HG02678 (cell line): ENCODE measurements at regions not wholly inside any gene's neighbourhood (a gene's known extent, or its start where the extent isn't known, plus 50 kb on each side); places are given as distances from the start of the nearest gene placed in this dataset.
"Not testable (repeated sequence)": the region's sequence is repeated elsewhere in the genome, so short reads cannot be mapped to it uniquely, and the experiment has no call there.

Experiments used
- ATAC-seq: cut with Tn5 transposase; IDR thresholded peaks from one replicate; pipeline ENCODE4 v1.9.1; 2021; ENCODE audit warnings: mild to moderate bottlenecking, moderate library complexity; ENCODE audit not compliant: unreplicated experiment

DNA sequence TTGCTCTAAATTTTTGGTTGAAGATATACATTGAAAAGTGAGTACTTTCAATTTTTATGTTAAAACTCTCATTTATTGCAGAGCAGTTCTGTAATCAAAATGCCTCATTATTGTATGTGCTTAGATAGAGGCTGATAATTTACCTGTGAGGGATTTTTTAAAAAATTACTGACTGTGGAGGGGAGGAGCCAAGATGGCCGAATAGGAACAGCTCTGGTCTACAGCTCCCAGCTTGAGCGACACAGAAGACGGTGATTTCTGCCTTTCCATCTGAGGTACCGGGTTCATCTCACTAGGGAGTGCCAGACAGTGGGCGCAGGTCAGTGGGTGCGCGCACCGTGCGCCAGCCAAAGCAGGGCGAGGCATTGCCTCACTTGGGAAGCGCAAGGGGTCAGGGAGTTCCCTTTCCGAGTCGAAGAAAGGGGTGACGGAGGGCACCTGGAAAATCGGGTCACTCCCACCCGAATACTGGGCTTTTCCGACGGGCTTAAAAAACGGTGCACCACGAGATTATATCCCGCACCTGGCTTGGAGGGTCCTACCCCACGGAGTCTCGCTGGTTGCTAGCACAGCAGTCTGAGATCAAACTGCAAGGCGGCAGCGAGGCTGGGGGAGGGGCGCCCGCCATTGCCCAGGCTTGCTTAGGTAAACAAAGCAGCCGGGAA is 89.4 kb downstream of the DDX11 start:
- not testable (repeated sequence) for ATAC-seq

DNA sequence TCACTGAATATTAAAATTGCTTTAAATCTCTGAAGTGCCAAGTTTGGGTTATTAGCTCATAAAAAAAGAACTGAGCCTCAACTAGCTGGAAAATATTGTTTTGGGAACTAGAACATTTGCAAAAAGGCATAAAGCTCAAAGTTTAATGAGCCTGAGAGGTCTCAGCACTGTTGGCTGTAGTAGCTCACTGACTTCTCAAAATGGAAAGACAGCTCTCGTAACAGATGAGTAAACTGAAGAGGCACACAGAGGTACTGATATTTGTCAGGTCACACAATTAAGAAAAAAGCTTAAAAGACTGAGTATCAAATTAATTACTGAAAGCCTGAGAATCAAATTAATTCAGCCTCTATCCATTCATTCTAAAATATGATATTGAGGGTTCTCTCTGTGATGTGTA is 100.6 kb downstream of the DDX11 start:
- ATAC-seq: not testable (repeated sequence)

DNA sequence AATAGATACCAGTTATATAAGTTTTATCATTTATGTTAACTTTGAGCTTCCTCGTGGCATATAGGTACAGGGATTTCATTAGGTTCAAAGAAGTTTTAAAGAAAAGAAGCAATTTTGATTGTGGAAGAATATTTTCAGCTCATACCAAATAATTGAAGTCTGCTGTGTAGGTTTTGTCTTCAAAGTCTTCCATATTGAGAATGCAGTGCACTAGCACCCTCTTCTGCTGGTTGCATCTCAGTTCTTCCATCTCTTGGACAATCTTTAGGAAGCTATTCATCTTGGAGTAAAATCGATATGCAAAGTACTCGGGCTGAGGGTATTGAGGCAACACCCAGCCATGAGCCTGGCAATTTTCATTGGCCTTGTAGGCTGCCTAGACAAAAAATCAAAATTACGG is 103.9 kb downstream of the DDX11 start:
- ATAC-seq: not testable (repeated sequence)

DNA sequence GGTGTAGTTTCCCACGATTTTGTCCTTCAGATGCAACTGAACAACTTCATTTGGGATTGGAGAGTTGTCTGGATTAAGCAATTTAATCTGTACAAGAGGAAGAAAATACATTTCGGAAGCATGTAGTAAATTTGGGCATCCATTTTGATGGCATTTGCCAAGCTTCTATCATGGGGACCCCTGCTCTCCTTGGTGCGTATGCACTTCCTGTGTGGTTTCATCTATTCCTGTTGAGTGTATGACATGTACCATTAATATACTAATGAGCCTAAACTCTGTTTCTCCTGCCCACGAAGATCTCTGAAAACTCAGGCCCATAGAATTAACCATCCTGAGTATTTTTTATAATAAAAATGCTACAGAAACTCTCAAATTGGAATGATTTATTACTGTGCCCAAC is 105.2 kb downstream of the DDX11 start:
- ATAC-seq: not testable (repeated sequence)

DNA sequence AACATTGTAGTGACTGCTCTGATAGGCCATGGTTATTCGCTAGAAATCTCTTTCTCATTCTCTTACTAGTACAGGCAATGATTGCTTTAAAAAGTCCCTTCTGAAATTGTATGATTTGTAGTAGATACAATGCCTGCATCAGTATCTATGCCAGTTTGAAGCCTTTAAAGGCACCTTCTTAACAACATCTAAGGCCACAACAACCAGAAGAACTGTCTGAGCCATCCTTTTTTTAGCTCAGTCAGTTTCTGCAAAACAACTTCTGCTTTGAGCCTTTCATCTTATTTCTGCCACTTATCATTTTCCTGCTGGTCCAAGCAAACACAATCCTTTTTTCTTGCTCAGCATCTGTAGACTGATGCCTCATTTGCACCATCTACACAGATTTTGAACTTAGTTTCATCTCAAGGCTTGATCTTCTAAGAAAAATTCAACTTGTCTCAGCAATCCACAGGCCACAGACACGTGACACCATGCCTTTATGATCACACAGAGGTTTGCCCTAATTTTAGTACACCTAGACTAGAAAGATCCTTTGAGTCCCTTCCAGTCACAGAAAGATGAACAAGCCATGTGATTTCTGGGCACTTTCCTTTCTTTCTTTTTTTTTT is 106.1 kb downstream of the DDX11 start:
- ATAC-seq: not testable (repeated sequence)

DNA sequence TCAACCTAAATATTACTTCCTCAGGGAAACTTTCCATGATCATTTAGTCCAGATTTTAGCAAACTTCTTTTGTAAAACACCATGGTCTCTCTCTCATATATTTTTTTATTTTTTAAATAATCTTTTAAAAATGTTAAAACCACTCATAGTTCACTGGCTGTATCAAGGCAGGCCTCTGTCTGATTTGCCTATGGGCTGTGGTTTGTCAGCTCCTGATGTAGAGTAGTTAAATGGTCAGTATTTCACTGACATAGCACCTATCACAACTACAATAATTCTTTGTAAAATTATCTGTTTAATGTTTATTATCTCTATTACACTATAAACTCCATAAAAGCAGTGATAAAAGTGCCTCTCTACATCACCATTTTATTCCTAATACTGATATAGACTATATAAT is 108.9 kb downstream of the DDX11 start:
- not testable (repeated sequence) for ATAC-seq

DNA sequence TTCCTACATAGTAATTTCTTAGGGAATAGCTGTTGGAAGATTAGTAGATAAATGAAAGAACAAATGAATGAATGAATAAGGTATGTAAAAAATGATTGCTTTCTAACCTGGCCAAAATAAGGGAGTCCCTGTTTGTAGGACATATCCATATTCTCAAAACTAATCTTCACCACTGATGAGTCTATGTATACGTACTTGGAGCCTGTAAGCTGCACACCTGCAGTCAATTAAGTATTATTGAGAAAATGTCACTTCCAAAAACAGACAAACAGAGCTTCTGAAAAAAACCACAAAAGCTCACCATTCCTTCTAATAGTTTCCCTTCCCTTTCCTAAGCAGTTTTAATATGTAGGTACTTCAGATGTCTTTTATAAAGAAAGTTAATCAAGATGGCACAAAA is 109.4 kb downstream of the DDX11 start:
- ATAC-seq: not testable (repeated sequence)

DNA sequence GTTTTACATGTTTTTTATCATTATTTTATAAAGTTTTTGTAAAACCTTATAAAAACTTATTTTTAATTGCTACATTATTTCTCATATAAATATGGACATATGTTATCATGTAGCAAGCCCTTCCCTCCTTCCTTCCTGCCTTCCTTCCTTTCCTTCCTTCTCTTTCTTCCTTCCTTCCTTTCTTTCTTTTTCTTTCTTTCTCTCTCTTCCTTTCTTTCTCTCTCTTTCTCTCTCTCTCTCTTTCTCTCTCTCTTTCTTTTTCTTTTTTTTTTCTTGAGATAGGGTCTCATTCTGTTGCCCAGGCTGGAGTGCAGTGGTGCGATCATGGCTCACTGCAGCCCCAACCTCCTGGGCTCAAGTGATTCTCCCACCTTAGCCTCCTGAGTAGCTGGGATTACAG is 110.2 kb downstream of the DDX11 start:
- not testable (repeated sequence) for ATAC-seq

DNA sequence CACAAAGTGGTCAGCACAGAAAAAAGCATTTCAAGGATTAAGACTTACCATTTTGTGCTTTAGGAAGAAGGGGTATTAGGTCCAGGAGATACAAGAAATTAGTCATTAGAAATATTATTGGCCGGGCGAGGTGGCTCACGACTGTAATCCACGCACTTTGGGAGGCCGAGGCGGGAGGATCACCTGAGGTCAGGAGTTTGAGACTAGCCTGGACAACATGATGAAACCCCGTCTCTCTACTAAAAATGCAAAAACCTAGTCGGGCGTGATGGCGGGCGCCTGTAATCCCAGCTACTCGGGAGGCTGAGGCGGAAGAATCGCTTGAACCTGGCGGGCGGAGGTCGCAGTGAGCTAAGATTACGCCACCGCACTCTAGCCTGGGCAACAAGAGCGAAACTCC is 111.0 kb downstream of the DDX11 start:
- ATAC-seq: not testable (repeated sequence)

DNA sequence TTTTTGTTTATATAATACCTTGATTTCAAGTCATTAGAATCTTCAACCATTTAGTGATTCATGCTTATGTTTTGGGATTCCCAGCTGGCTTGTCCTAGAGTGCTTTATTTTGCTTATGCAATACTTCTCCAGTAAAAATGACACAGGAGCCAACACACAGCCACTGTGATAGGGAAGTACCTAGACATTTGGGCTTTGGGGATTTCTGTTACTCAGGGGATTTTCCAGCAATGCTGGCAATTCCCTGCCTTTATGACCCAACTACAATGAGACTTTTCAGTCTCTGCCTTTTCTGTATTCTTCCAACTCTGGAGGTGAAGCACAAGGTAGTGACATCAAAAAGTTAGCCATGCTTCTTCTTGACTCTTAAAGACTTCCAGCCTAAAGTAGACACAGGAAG is 119.0 kb downstream of the DDX11 start:
- not testable (repeated sequence) for ATAC-seq

DNA sequence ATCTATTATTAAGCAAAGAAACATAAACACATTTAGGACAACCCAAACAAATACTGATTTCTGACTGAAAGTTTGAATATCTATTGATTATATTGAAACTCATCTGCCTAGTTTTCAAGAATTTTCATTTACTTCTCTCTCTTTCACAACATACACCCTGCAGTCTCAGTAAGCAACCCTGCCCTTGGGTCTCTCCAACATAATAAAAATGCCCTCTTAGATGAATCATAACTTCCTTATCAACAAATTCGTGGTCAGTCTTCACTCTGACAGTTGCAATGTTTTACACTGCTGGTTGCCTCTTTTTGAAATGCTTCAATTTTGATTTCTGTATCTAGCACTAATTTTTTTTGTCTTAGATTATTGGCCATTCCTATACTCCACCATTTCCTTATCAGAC is 122.0 kb downstream of the DDX11 start:
- not testable (repeated sequence) for ATAC-seq

DNA sequence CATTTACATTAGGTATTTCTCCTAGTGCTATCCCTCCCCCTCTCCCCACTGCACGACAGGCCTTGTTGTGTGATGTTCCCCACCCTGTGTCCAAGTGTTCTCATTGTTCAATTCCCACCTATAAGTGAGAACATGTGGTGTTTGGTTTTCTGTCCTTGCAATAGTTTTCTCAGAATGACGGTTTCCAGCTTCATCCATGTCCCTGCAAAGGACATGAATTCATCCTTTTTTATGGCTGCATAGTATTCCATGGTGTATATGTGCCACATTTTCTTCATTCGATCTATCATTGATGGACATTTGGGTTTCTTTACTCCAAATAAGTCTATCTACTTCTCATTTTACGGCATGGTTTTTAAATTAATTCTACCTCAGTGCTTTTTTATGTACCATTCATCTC is 125.8 kb downstream of the DDX11 start:
- not testable (repeated sequence) for ATAC-seq

DNA sequence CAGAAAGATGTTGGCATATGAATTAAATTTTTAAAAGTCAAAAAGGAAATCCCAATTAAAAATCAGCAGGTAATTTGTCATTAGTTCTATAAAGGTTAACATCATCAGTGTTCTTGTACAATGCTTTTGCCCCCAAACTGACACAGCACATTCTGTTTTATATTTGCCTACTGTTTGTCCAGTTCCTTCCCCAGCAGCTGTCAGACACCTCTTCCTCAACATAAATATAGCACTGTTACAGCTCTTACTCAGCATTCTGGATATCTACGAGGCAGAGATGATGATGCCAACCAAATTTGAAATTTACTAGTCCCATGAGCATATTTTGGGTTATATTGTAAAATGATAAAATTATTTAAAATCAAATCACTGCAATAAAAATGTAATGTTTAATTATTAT is 124.6 kb downstream of the SINHCAF start:
- ATAC-seq: no peak

DNA sequence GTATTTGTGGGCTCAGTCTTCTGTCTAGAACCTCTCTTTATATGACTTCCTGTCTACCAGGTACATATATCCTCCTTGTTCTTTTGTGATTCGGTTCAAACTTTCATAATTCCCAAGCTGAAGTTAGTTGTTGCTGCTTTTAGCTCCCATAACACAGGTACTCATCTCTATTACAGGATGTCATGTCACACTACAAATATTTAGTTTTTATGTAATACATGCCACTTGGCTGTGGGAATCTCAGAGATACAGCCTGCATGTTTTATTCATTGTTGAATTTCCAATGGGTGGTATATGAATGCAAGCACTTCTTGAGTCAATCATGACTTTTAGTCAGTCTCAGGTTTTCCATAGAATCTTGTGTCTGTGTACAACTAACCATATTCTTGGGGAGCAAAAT is 122.7 kb downstream of the SINHCAF start:
- ATAC-seq: no peak

DNA sequence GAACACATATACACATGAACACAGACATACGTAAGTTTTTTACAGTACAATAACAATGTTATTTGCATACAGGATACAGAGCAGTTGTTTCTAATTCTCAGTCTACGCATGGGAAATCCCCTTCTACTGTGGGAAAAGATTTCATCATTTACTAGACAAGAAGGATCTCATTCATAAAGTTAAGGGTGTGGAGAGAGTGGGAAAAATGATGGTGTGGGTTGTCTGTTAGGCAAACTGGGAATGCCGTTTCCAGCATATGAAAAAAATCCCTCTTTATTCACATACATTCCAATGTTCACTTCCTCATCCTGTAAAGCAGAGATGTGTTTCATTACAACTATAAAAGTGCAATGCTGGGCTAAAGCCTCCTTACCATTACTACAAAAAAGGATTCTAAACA is 120.9 kb downstream of the SINHCAF start:
- peak; percentile 99 for ATAC-seq

DNA sequence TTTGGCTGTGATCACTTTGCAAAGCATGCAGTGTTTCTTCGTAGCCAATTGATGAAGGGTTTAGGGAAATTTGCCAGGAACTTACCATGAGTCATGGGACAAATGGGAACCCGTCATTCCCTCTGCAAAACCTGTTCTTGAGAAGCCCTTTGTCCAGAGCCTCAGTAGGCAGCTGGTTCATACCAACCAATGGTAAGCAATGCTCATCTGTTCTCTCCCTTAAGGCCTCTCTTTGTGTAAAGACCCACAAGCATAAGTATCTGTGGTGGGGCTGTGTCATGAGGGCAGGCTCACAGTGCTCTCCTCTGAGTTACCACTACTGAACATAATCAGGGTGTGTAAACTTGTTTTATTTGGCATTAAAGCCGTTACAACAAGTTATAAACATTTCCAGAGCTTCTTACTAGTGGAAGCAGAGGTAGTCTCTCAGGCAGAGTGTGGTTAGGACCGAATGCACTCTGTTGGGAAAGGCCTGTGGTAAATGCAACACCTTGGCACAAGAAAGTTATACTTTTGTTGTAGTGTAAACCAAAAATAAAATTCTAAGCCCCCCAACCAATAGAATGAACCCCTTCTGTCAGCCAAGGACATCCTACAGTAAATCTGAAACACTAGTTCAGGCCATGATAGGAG is 119.8 kb downstream of the SINHCAF start:
- no peak for ATAC-seq

DNA sequence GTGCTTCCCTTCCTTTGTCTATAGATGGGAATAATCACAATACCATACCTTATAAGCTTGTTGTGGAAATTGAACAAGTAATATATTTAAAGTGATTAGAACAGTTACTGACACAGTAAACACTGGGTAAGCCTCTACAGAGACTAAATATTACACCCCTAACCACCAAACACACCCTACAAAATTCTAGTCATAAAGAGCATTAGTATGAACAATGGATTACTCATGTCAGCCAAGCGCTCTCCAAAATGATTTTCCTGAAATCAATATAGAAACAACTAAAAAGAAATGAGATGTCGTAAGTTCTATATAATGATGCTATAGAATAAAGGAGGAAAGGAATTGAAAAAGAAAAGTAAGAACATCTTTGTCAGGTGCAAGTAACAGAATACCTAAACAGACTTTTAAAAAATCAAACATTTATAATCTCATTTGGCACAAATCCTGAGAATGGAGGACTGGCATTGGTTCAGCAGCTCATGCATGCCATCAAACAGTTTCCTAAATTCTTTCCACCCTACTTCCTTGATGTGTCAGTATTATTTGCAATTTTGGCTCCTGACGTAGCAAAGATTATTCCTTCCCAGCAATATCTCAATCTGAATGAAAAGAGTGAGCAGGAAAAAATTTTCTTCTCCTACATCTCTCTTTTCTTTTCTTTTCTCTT is 118.0 kb downstream of the SINHCAF start:
- ATAC-seq: no peak

DNA sequence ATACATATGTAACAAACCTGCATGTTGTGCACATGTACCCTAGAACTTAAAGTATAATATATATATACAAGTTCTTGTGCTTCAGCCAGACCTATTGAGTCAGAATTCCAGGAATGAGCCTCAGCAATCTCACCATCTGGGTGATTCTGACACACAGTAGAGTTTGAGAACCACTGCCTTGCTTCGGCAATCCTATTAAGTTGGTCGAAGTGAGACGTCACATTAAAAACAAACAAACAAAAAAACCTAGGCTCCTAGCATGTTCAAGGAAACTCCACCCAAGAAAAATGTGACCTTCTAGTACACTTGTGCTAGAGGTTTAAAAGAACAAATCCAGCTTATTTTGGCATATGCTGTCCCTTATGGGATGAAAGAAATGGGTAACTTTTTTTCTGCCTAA is 115.8 kb downstream of the SINHCAF start:
- no peak for ATAC-seq

DNA sequence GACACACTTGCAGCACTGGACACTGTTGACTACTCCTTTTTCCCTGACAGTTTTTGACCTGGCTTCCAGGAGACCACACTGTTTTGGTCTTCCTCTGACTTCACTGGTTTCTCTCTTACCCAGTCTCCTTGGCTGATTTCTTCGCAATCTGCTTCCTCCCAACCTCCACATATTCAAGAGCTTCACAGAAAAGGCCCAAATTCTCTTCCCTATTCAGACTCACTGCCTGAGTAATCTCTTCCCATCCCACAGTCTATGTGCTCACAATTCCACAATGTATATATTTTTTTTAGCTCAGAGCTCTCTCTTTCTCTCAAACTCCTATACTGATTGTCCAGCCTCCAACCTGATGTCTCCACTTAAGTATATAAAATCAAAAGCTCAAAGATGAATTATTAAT is 115.4 kb downstream of the SINHCAF start:
- ATAC-seq: no peak

DNA sequence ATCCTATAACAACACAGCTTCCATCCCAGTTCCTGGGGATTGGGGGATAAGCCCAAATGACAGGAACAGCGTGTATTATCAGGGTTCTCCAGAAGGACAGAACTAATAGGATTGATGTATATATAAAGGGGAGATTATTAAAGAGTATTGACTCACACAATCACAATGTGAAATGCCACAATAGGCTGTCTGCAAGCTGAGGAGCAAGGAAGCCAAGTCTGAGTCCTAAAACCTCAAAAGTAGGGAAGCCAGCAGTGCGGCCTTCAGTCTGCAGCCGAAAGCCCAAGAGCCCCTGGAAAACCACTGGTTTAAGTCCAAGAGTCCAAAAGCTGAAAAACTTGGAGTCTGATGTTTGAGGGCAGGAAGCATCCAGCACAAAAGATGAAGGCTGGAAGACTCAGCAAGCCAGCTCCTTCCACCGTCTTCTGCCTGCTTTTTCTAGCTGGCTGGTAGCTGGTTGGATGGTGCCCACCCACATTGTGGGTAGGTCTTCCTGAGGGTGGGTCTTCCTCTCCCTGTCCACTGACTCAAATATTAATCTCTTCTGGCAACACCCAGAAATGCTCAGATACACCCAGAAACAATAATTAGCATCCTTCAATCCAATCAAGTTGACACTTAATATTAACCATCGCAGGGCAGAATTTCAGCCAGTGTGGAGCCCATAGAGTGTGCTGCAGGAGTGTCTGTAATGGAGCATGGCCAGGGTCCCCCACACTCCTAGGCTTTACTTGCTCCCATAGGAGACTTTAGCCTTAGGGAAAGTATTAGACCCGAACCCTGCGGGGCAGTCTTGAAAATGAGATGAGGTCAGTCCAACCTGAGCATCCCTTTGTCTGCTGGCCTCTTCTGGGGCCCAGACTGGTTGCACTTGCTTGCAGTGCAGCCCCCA is 111.1 kb downstream of the SINHCAF start:
- no peak for ATAC-seq
